ENCODE measurements at regions not wholly inside any gene's neighbourhood (a gene's known extent, or its start where the extent isn't known, plus 50 kb on each side); places are given as distances from the start of the nearest gene placed in this dataset.

DNA sequence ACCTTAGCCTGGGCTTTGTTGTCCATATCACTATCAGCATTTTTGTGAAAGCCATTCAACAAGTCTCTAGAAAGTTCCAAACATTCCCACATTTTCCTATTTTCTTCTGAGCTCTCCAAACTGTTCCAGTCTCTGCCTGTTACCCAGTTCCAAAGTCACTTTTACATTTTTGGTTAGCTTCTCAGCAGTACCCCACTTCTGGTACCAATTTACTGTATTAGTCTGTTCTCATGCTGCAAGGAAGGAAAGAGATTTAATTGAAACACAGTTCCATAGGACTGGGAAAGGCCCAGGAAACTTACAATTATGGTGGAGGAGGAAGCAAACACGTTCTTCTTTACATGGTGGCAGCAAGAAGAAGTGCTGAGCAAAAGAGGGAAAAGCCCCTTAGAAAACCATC is 247.2 kb upstream of the B3GALT2 start:
- Histone ChIP-seq H4K8ac (ENCODE audit: low read depth, low read length) (no peak overlapping the region), H3K36me3 (ENCODE audit: control insufficient read depth in 1 of 2, insufficient read depth in 2 of 2, low read length in 2 of 2) (peaks cover 0 to 4% of the 10 kb centered on the region in 2 experiments), H3K4ac (ENCODE audit: low read depth, low read length) (no peak overlapping the region), H4K12ac (ENCODE audit: low read depth, low read length) (no peak overlapping the region), H3K9me3 (ENCODE audit: insufficient read depth, low read depth, low read length) (peaks cover 7% of the 10 kb centered on the region), H3K4me3 (ENCODE audit: low read depth, low read length) (no peak overlapping the region), H2AK5ac (ENCODE audit: low read length) (no peak overlapping the region), H4K91ac (ENCODE audit: low read depth, low read length) (no peak overlapping the region), H2BK120ac (ENCODE audit: insufficient read depth, low read length, poor library complexity) (no peak overlapping the region), H3K14ac (ENCODE audit: low read length) (no peak overlapping the region), H3K27ac (ENCODE audit: low read depth, low read length) (no peak overlapping the region), H2BK12ac (ENCODE audit: low read length) (no peak overlapping the region), H3K79me2 (ENCODE audit: control insufficient read depth, insufficient read depth, low read length, poor library complexity) (no peaks in the 10 kb centered on the region), H2AFZ (ENCODE audit: insufficient read depth, low read length, poor library complexity) (no peak overlapping the region), H3K27me3 (ENCODE audit: insufficient read depth, low read length) (no peaks in the 10 kb centered on the region), H3K23ac (ENCODE audit: low read length) (no peak overlapping the region), H3K18ac (ENCODE audit: low read length) (no peak overlapping the region), H3K4me1 (ENCODE audit: control insufficient read depth in 1 of 2, insufficient read depth in 2 of 2, low read length in 2 of 2) (no peaks in the 10 kb centered on the region), H3K4me2 (ENCODE audit: low read length) (no peak overlapping the region), H2BK5ac (ENCODE audit: low read depth, low read length, poor library complexity) (no peak overlapping the region), H3K79me1 (ENCODE audit: low read length) (no peaks in the 10 kb centered on the region), H3K9ac (ENCODE audit: low read length) (no peak overlapping the region)
- no peak for DNase-seq
- whole genome bisulfite sequencing (ENCODE audit: extremely low coverage, insufficient coverage, insufficient read length), result no CpG with 5 or more reads among the region's 1 CpG

DNA sequence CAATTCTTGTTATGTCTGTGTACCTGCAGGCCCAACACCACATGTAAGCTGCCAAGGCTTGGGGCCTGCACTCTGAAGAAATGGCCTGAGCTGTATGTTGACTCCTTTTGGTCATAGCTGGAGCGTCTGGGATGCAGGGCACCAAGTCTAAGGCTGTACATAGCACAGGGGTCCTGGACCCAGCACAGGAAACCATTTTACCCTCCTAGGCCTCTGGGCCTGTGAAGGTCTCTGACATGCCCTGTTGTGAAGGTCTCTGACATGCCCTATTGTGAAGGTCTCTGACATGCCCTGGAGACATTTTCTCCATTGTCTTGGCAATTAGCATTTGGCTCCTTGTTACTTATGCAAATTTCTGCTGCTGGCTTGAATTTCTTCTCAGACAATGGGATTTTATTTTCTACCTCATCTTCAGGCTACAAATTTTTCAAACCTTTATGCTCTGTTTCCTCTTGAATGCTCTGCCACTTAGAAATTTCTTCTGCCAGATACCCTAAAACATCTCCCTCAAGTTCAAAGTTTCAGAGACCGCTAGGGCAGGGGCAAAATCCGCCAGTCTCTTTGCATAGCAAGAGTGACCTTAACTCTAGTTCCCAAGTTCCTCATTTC is 246.7 kb upstream of the B3GALT2 start:
- no peak for DNase-seq
- Histone ChIP-seq H4K12ac (ENCODE audit: low read depth, low read length) (no peak overlapping the region), H3K9me3 (ENCODE audit: insufficient read depth, low read depth, low read length) (peaks cover 7% of the 10 kb centered on the region), H3K4me2 (ENCODE audit: low read length) (no peak overlapping the region), H3K9ac (ENCODE audit: low read length) (no peak overlapping the region), H3K23ac (ENCODE audit: low read length) (no peak overlapping the region), H3K14ac (ENCODE audit: low read length) (no peak overlapping the region), H2BK12ac (ENCODE audit: low read length) (no peak overlapping the region), H3K4me3 (ENCODE audit: low read depth, low read length) (no peak overlapping the region), H4K8ac (ENCODE audit: low read depth, low read length) (no peak overlapping the region), H2BK120ac (ENCODE audit: insufficient read depth, low read length, poor library complexity) (no peak overlapping the region), H3K18ac (ENCODE audit: low read length) (no peak overlapping the region), H3K36me3 (ENCODE audit: control insufficient read depth in 1 of 2, insufficient read depth in 2 of 2, low read length in 2 of 2) (peaks cover 0 to 4% of the 10 kb centered on the region in 2 experiments), H2AK5ac (ENCODE audit: low read length) (no peak overlapping the region), H3K27ac (ENCODE audit: low read depth, low read length) (no peak overlapping the region), H3K4me1 (ENCODE audit: control insufficient read depth in 1 of 2, insufficient read depth in 2 of 2, low read length in 2 of 2) (no peaks in the 10 kb centered on the region), H3K79me2 (ENCODE audit: control insufficient read depth, insufficient read depth, low read length, poor library complexity) (no peaks in the 10 kb centered on the region), H3K4ac (ENCODE audit: low read depth, low read length) (no peak overlapping the region), H4K91ac (ENCODE audit: low read depth, low read length) (no peak overlapping the region), H2AFZ (ENCODE audit: insufficient read depth, low read length, poor library complexity) (no peak overlapping the region), H3K79me1 (ENCODE audit: low read length) (no peaks in the 10 kb centered on the region), H2BK5ac (ENCODE audit: low read depth, low read length, poor library complexity) (no peak overlapping the region), H3K27me3 (ENCODE audit: insufficient read depth, low read length) (no peaks in the 10 kb centered on the region)
- WGBS (ENCODE audit: extremely low coverage, insufficient coverage, insufficient read length), result no CpG with 5 or more reads among the region's 3 CpGs

GRCh38 chr1:193431265-193431977 is 245.0 kb upstream of the B3GALT2 start:
- H3K4me3 ChIP-seq (ENCODE audit: low read depth, low read length), result no peak overlapping the region
- no peak overlapping the region for H3K23ac ChIP-seq (ENCODE audit: low read length)
- H3K4ac ChIP-seq (ENCODE audit: low read depth, low read length), result no peak overlapping the region
- peaks cover 0 to 4% of the 10 kb centered on the region in 2 experiments for H3K36me3 ChIP-seq (ENCODE audit: control insufficient read depth in 1 of 2, insufficient read depth in 2 of 2, low read length in 2 of 2)
- no peak overlapping the region for H3K27ac ChIP-seq (ENCODE audit: low read depth, low read length)
- no peaks in the 10 kb centered on the region for H3K79me2 ChIP-seq (ENCODE audit: control insufficient read depth, insufficient read depth, low read length, poor library complexity)
- no peak overlapping the region for H3K18ac ChIP-seq (ENCODE audit: low read length)
- no peak overlapping the region for H3K9ac ChIP-seq (ENCODE audit: low read length)
- no peak overlapping the region for H2AFZ ChIP-seq (ENCODE audit: insufficient read depth, low read length, poor library complexity)
- no peak overlapping the region for H2BK120ac ChIP-seq (ENCODE audit: insufficient read depth, low read length, poor library complexity)
- H4K8ac ChIP-seq (ENCODE audit: low read depth, low read length), result no peak overlapping the region
- H4K91ac ChIP-seq (ENCODE audit: low read depth, low read length), result no peak overlapping the region
- no peak overlapping the region for H3K4me2 ChIP-seq (ENCODE audit: low read length)
- no peaks in the 10 kb centered on the region for H3K27me3 ChIP-seq (ENCODE audit: insufficient read depth, low read length)
- DNase-seq, result no peak
- H3K14ac ChIP-seq (ENCODE audit: low read length), result no peak overlapping the region
- H4K12ac ChIP-seq (ENCODE audit: low read depth, low read length), result no peak overlapping the region
- H2BK5ac ChIP-seq (ENCODE audit: low read depth, low read length, poor library complexity), result no peak overlapping the region
- H3K4me1 ChIP-seq (ENCODE audit: control insufficient read depth in 1 of 2, insufficient read depth in 2 of 2, low read length in 2 of 2), result no peaks in the 10 kb centered on the region
- H2AK5ac ChIP-seq (ENCODE audit: low read length), result no peak overlapping the region
- peaks cover 7% of the 10 kb centered on the region for H3K9me3 ChIP-seq (ENCODE audit: insufficient read depth, low read depth, low read length)
- no peak overlapping the region for H2BK12ac ChIP-seq (ENCODE audit: low read length)
- WGBS (ENCODE audit: extremely low coverage, insufficient coverage, insufficient read length), result no CpG with 5 or more reads among the region's 2 CpGs
- H3K79me1 ChIP-seq (ENCODE audit: low read length), result no peaks in the 10 kb centered on the region

GRCh38 chr1:193427524-193427923 is 241.1 kb upstream of the B3GALT2 start:
- WGBS (ENCODE audit: extremely low coverage, insufficient coverage, insufficient read length), result no CpG with 5 or more reads among the region's 2 CpGs
- peaks cover 0 to 2% of the 10 kb centered on the region in 2 experiments for H3K36me3 ChIP-seq (ENCODE audit: control insufficient read depth in 1 of 2, insufficient read depth in 2 of 2, low read length in 2 of 2)

More at GRCh38 chr1:193427524-193427923, 241.1 kb upstream of the B3GALT2 start:
- Histone ChIP-seq H3K23ac (ENCODE audit: low read length) (no peak overlapping the region), H3K4me2 (ENCODE audit: low read length) (no peak overlapping the region), H2BK120ac (ENCODE audit: insufficient read depth, low read length, poor library complexity) (no peak overlapping the region), H2AK5ac (ENCODE audit: low read length) (no peak overlapping the region), H2BK12ac (ENCODE audit: low read length) (no peak overlapping the region), H3K14ac (ENCODE audit: low read length) (no peak overlapping the region), H2AFZ (ENCODE audit: insufficient read depth, low read length, poor library complexity) (no peak overlapping the region), H4K12ac (ENCODE audit: low read depth, low read length) (no peak overlapping the region), H3K79me1 (ENCODE audit: low read length) (no peaks in the 10 kb centered on the region), H3K9ac (ENCODE audit: low read length) (no peak overlapping the region), H3K4ac (ENCODE audit: low read depth, low read length) (no peak overlapping the region), H3K27ac (ENCODE audit: low read depth, low read length) (no peak overlapping the region), H4K8ac (ENCODE audit: low read depth, low read length) (no peak overlapping the region), H3K4me1 (ENCODE audit: control insufficient read depth in 1 of 2, insufficient read depth in 2 of 2, low read length in 2 of 2) (no peaks in the 10 kb centered on the region), H2BK5ac (ENCODE audit: low read depth, low read length, poor library complexity) (no peak overlapping the region), H3K9me3 (ENCODE audit: insufficient read depth, low read depth, low read length) (peaks cover 1% of the 10 kb centered on the region), H3K27me3 (ENCODE audit: insufficient read depth, low read length) (no peaks in the 10 kb centered on the region), H3K18ac (ENCODE audit: low read length) (no peak overlapping the region), H3K79me2 (ENCODE audit: control insufficient read depth, insufficient read depth, low read length, poor library complexity) (no peaks in the 10 kb centered on the region), H4K91ac (ENCODE audit: low read depth, low read length) (no peak overlapping the region), H3K4me3 (ENCODE audit: low read depth, low read length) (no peak overlapping the region)
- DNase-seq, result no peak
